ENCODE measurements at regions not wholly inside any gene's neighbourhood (a gene's known extent, or its start where the extent isn't known, plus 50 kb on each side); places are given as distances from the start of the nearest gene placed in this dataset.

GRCh38 chr21:38182370-38182985 is 74.3 kb upstream of the KCNJ15 start:
- H3K9me3 ChIP-seq (ENCODE audit: control insufficient read depth, insufficient read depth, low read depth, low read length) = no peaks in the 10 kb centered on the region
- H3K4me3 ChIP-seq (replicated peaks in 1 of 4; ENCODE audit: control extremely low read depth in 1 of 4, insufficient read depth in 1 of 4, low read depth in 3 of 4, low read length in 4 of 4) = no peak overlapping the region
- H3K27me3 ChIP-seq (ENCODE audit: control insufficient read depth, insufficient read depth, low read length) = no peaks in the 10 kb centered on the region
- H3K4me1 ChIP-seq (ENCODE audit: control insufficient read depth, extremely low read depth, insufficient read depth, low read length) = no peaks in the 10 kb centered on the region
- H3K4me2 ChIP-seq (ENCODE audit: extremely low read depth, insufficient read depth, low read length) = no peak overlapping the region
- no peaks in the 10 kb centered on the region for H3K79me2 ChIP-seq (ENCODE audit: control insufficient read depth, insufficient read depth, low read length)
- TF ChIP-seq EZH2 (IDR thresholded peaks at IDR 0.05; ENCODE audit: low read length, missing control alignments) = no peak
- TF ChIP-seq, protein P1, sequence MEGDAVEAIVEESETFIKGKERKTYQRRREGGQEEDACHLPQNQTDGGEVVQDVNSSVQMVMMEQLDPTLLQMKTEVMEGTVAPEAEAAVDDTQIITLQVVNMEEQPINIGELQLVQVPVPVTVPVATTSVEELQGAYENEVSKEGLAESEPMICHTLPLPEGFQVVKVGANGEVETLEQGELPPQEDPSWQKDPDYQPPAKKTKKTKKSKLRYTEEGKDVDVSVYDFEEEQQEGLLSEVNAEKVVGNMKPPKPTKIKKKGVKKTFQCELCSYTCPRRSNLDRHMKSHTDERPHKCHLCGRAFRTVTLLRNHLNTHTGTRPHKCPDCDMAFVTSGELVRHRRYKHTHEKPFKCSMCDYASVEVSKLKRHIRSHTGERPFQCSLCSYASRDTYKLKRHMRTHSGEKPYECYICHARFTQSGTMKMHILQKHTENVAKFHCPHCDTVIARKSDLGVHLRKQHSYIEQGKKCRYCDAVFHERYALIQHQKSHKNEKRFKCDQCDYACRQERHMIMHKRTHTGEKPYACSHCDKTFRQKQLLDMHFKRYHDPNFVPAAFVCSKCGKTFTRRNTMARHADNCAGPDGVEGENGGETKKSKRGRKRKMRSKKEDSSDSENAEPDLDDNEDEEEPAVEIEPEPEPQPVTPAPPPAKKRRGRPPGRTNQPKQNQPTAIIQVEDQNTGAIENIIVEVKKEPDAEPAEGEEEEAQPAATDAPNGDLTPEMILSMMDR (conservative IDR thresholded peaks at IDR 0.05 in 1 of 2, IDR thresholded peaks at IDR 0.05 in 1 of 2; ENCODE audit: low read depth in 1 of 2, low read length in 2 of 2) = no peak
- H3K9ac ChIP-seq (ENCODE audit: insufficient read depth, low read length) = no peak overlapping the region
- H3K27ac ChIP-seq (ENCODE audit: insufficient read depth, low read length) = no peak overlapping the region
- no peak overlapping the region for H2AFZ ChIP-seq (ENCODE audit: low read length)
- no peak for DNase-seq (ENCODE audit: low read depth in 2 of 2)
- no peaks in the 10 kb centered on the region for H3K36me3 ChIP-seq (ENCODE audit: control insufficient read depth, insufficient read depth, low read length)
- H4K20me1 ChIP-seq (ENCODE audit: control insufficient read depth, extremely low read depth, insufficient read depth, low read length) = no peaks in the 10 kb centered on the region

GRCh38 chr21:38183961-38184360 is 72.8 kb upstream of the KCNJ15 start:
- Histone ChIP-seq H3K27ac (ENCODE audit: insufficient read depth, low read length) (no peak overlapping the region), H3K36me3 (ENCODE audit: control insufficient read depth, insufficient read depth, low read length) (no peaks in the 10 kb centered on the region), H4K20me1 (ENCODE audit: control insufficient read depth, extremely low read depth, insufficient read depth, low read length) (no peaks in the 10 kb centered on the region), H3K4me3 (replicated peaks in 1 of 4; ENCODE audit: control extremely low read depth in 1 of 4, insufficient read depth in 1 of 4, low read depth in 3 of 4, low read length in 4 of 4) (no peak overlapping the region), H3K79me2 (ENCODE audit: control insufficient read depth, insufficient read depth, low read length) (no peaks in the 10 kb centered on the region), H3K9ac (ENCODE audit: insufficient read depth, low read length) (no peak overlapping the region), H3K27me3 (ENCODE audit: control insufficient read depth, insufficient read depth, low read length) (no peaks in the 10 kb centered on the region), H3K4me2 (ENCODE audit: extremely low read depth, insufficient read depth, low read length) (no peak overlapping the region), H3K9me3 (ENCODE audit: control insufficient read depth, insufficient read depth, low read depth, low read length) (no peaks in the 10 kb centered on the region), H2AFZ (ENCODE audit: low read length) (no peak overlapping the region), H3K4me1 (ENCODE audit: control insufficient read depth, extremely low read depth, insufficient read depth, low read length) (no peaks in the 10 kb centered on the region)
- no peak for TF ChIP-seq EZH2 (IDR thresholded peaks at IDR 0.05; ENCODE audit: low read length, missing control alignments)
- TF ChIP-seq, protein P1 (conservative IDR thresholded peaks at IDR 0.05 in 1 of 2, IDR thresholded peaks at IDR 0.05 in 1 of 2; ENCODE audit: low read depth in 1 of 2, low read length in 2 of 2) = no peak
- DNase-seq (ENCODE audit: low read depth in 2 of 2) = no peak

DNA sequence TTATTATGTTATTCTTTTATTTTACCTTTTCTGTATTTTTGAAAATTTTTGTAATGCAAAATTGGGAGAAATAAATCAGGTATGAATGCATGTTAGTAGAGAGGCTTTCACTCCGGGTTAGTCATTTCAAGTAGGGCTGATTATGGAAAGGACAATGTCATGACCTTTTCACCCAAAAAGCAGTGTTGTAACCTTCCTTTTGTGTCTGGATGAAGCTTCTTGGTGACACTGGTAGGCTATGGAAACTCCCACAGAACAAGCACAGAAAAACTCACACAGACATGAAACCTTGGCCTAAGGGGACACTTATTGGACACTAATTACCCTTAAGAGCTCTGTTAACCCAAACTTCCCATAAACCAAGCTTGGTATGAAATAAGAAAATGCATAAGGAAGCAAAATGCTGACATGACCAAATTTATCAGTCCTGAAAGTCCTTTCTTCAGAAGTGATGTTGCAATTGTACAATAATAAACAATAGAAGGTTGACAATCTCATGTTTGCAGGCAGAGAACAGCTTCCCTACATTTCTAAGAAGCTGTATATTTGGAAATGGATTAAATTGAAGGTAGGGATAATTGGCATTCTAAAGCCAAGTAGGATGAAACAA is 70.0 kb upstream of the KCNJ15 start:
- no peaks in the 10 kb centered on the region for H3K9me3 ChIP-seq (ENCODE audit: control insufficient read depth, insufficient read depth, low read depth, low read length)
- no peaks in the 10 kb centered on the region for H3K4me1 ChIP-seq (ENCODE audit: control insufficient read depth, extremely low read depth, insufficient read depth, low read length)
- TF ChIP-seq EZH2 (IDR thresholded peaks at IDR 0.05; ENCODE audit: low read length, missing control alignments) = no peak
- TF ChIP-seq, protein P1 (conservative IDR thresholded peaks at IDR 0.05 in 1 of 2, IDR thresholded peaks at IDR 0.05 in 1 of 2; ENCODE audit: low read depth in 1 of 2, low read length in 2 of 2) = no peak
- H3K36me3 ChIP-seq (ENCODE audit: control insufficient read depth, insufficient read depth, low read length) = no peaks in the 10 kb centered on the region
- no peaks in the 10 kb centered on the region for H4K20me1 ChIP-seq (ENCODE audit: control insufficient read depth, extremely low read depth, insufficient read depth, low read length)
- H3K4me3 ChIP-seq (replicated peaks in 1 of 4; ENCODE audit: control extremely low read depth in 1 of 4, insufficient read depth in 1 of 4, low read depth in 3 of 4, low read length in 4 of 4) = no peak overlapping the region
- H3K4me2 ChIP-seq (ENCODE audit: extremely low read depth, insufficient read depth, low read length) = no peak overlapping the region
- DNase-seq (ENCODE audit: low read depth in 2 of 2) = no peak
- no peaks in the 10 kb centered on the region for H3K79me2 ChIP-seq (ENCODE audit: control insufficient read depth, insufficient read depth, low read length)
- no peak overlapping the region for H2AFZ ChIP-seq (ENCODE audit: low read length)
- H3K27ac ChIP-seq (ENCODE audit: insufficient read depth, low read length) = no peak overlapping the region
- H3K27me3 ChIP-seq (ENCODE audit: control insufficient read depth, insufficient read depth, low read length) = no peaks in the 10 kb centered on the region
- no peak overlapping the region for H3K9ac ChIP-seq (ENCODE audit: insufficient read depth, low read length)

Data from fibroblast of lung (primary cell).